ENCODE measurements at regions not wholly inside any gene's neighbourhood (a gene's known extent, or its start where the extent isn't known, plus 50 kb on each side); places are given as distances from the start of the nearest gene placed in this dataset.

- CTCF ChIA-PET = no interaction called here
- TF ChIP-seq CTCF (conservative IDR thresholded peaks at IDR 0.05; ENCODE audit: low read depth, low read length) = no peak
- no peak for TF ChIP-seq EZH2 (IDR thresholded peaks at IDR 0.05; ENCODE audit: borderline replicate concordance, low read depth, low read length, poor library complexity, severe bottlenecking)
- Histone ChIP-seq H3K9me3 (ENCODE audit: low read depth, low read length, poor library complexity, severe bottlenecking) (no peaks in the 10 kb centered on the region), H3K4me3 (ENCODE audit: low read depth, low read length, poor library complexity, severe bottlenecking) (no peak overlapping the region), H3K4me1 (ENCODE audit: insufficient read depth, low read length, poor library complexity, severe bottlenecking) (no peaks in the 10 kb centered on the region), H3K27ac (ENCODE audit: low read depth, low read length, poor library complexity, severe bottlenecking) (no peak overlapping the region), H3K27me3 (replicated peaks; ENCODE audit: insufficient read depth, low read depth, low read length, poor library complexity) (peaks cover 5% of the 10 kb centered on the region), H3K36me3 (ENCODE audit: insufficient read depth, low read length, poor library complexity, severe bottlenecking) (no peaks in the 10 kb centered on the region)
- no TSS peak for BruUV-seq (replicated peaks)
- POLR2A ChIA-PET (ENCODE audit: low non-redundant PET) = no interaction called here
- DNase-seq (ENCODE audit: low spot score) = no peak
- intact Hi-C loops (cut with micrococcal nuclease; ENCODE audit: unreplicated experiment) = no loop called here
Measured at GRCh38 chr9:109624143-109624542, 126.0 kb upstream of the PTPN3 start.

- intact Hi-C loops (cut with micrococcal nuclease; ENCODE audit: unreplicated experiment) = no loop called here
- ChIA-PET POLR2A (ENCODE audit: low non-redundant PET) (no interaction called here), CTCF (no interaction called here)
- Histone ChIP-seq H3K4me1 (ENCODE audit: insufficient read depth, low read length, poor library complexity, severe bottlenecking) (no peaks in the 10 kb centered on the region), H3K36me3 (ENCODE audit: insufficient read depth, low read length, poor library complexity, severe bottlenecking) (no peaks in the 10 kb centered on the region), H3K4me3 (ENCODE audit: low read depth, low read length, poor library complexity, severe bottlenecking) (no peak overlapping the region), H3K9me3 (ENCODE audit: low read depth, low read length, poor library complexity, severe bottlenecking) (no peaks in the 10 kb centered on the region), H3K27me3 (replicated peaks; ENCODE audit: insufficient read depth, low read depth, low read length, poor library complexity) (peaks cover 5% of the 10 kb centered on the region), H3K27ac (ENCODE audit: low read depth, low read length, poor library complexity, severe bottlenecking) (no peak overlapping the region)
- BruUV-seq (replicated peaks) = no TSS peak
- TF ChIP-seq CTCF (conservative IDR thresholded peaks at IDR 0.05; ENCODE audit: low read depth, low read length) (no peak), EZH2 (IDR thresholded peaks at IDR 0.05; ENCODE audit: borderline replicate concordance, low read depth, low read length, poor library complexity, severe bottlenecking) (no peak)
- DNase-seq (ENCODE audit: low spot score) = no peak
Measured at GRCh38 chr9:109624896-109625295, 126.8 kb upstream of the PTPN3 start.

- Histone ChIP-seq H3K27me3 (replicated peaks; ENCODE audit: insufficient read depth, low read depth, low read length, poor library complexity) (peaks cover 5% of the 10 kb centered on the region), H3K4me3 (ENCODE audit: low read depth, low read length, poor library complexity, severe bottlenecking) (no peak overlapping the region), H3K9me3 (ENCODE audit: low read depth, low read length, poor library complexity, severe bottlenecking) (no peaks in the 10 kb centered on the region), H3K27ac (ENCODE audit: low read depth, low read length, poor library complexity, severe bottlenecking) (no peak overlapping the region), H3K4me1 (ENCODE audit: insufficient read depth, low read length, poor library complexity, severe bottlenecking) (no peaks in the 10 kb centered on the region), H3K36me3 (ENCODE audit: insufficient read depth, low read length, poor library complexity, severe bottlenecking) (no peaks in the 10 kb centered on the region)
- intact Hi-C loops (cut with micrococcal nuclease; ENCODE audit: unreplicated experiment) = no loop called here
- TF ChIP-seq EZH2 (IDR thresholded peaks at IDR 0.05; ENCODE audit: borderline replicate concordance, low read depth, low read length, poor library complexity, severe bottlenecking) (no peak), CTCF (conservative IDR thresholded peaks at IDR 0.05; ENCODE audit: low read depth, low read length) (no peak)
- no peak for DNase-seq (ENCODE audit: low spot score)
- ChIA-PET CTCF (no interaction called here), POLR2A (ENCODE audit: low non-redundant PET) (no interaction called here)
- no TSS peak for BruUV-seq (replicated peaks)
Measured at GRCh38 chr9:109627042-109627441, 128.9 kb upstream of the PTPN3 start.
